HG03175 (cell line): ENCODE measurements at regions not wholly inside any gene's neighbourhood (a gene's known extent, or its start where the extent isn't known, plus 50 kb on each side); places are given as distances from the start of the nearest gene placed in this dataset.
"Not testable (repeated sequence)": the region's sequence is repeated elsewhere in the genome, so short reads cannot be mapped to it uniquely, and the experiment has no call there.

Experiments
- ATAC-seq: cut with Tn5 transposase; IDR thresholded peaks from one replicate; pipeline ENCODE4 v1.9.1; 2021; ENCODE audit warnings: mild to moderate bottlenecking, moderate library complexity; ENCODE audit not compliant: unreplicated experiment

DNA sequence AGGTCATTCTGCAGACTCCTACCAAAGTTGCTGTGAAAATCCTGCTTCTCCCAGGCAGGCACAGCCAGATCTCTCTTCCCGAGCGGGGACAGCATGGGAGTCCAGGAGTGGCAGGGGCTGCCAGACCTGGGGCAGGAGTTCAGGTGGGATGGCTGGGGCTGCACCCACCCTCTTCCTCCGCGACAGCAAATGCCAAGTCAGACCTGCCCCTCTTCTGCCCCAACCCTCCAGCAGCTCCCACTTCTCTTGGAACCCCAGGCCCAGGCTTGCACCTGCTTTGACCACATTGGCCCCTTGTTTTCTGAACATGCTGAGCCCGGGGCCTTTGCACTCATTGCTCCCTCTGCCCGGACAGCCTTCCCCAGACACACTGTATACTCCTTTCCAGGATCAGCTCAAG lies 288.2 kb upstream of the HS6ST1 start:
- no peak for ATAC-seq

DNA sequence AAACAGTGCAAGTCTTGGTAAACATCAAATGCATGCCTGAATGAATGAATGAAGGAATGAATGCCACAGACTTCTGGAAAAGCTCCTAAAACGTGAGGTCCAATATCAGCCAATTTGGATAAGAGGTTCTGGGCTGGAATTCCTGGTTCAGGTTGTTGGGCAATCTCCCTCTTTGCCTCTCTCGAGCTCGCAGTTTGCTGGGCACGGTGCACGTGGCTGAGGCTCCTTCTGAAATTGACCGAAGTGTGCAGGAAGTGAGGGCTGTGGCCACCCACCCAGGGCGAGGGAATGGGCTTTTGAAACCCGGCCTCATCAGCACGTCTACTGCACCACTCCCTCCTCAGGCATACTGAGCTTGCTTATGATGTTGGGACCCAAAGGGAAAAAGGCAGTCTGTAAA lies 288.8 kb upstream of the HS6ST1 start:
- no peak for ATAC-seq

DNA sequence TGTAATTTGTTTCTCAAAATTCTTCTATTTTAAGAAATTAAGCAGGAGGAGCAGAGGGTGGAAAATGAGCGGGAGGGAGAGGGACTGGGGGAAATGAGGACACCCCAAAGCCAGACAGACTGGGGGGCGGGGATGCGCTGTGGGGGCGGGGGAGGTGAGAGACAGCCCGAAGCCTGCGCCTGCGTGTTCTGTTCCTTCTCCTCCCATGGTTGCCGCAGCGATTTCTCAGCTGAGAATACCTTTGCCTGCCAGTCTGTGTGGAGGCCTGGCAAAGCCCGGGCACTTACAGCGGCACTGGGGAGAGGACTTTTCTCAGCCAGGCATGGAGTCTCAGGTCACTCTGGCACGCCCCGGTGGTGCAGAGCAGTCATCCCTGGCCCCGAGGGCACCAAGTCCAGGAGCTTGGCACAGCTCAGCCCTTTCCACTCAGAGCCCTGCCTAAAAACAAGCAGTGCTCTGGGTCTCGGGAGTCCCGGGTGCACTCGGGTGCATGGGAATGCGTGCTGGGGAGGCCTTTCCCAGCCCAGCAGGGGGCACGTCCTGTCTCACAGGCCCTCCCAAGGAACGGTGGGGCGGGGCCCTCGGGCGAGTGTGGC lies 289.3 kb upstream of the HS6ST1 start:
- no peak for ATAC-seq

DNA sequence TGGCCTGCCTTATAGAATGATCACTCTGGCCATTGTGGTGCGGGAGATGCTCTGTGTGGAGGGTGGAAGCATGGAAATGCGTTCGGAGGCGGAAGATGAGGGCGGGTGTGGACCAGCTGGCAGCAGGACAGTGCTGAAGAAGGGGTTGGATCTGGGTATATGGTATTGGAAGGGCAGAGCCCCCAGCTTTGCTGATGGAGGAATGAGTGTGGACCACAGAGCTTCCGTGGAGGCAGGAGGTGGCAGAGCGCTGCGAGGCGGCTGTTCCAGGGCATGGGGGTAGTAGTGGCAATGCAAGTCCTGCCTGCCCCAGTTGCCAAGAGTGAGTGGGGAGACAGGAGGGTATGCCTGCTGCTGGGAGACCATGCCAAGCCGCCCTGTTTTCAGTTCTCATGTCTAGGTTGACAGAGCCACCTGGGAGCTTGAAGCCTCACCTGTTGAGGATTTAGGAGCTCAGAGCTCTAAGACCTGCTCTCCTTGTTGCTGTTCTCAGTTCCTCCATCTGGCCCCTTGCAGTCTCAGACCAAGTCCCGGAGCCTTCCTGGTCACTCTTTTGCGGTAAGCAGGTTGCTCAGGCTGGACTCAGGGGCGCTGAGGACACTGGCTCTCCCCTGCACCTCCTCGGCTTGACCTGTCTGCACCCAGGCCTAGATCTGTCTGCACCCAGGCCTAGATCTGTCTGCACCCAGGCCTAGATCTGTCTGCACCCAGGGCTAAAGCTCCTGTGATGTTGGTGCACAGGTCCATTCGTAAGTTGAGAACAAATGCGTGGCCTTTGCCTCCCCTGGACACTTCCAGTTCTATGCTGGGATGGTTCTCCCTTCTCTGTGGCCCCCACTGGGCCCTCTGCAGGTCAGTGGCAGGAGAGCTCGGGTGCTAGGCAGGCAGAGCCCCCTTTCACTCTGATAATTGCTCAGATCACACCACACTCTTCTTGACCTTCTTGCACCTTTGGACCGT lies 290.5 kb upstream of the HS6ST1 start:
- no peak for ATAC-seq

DNA sequence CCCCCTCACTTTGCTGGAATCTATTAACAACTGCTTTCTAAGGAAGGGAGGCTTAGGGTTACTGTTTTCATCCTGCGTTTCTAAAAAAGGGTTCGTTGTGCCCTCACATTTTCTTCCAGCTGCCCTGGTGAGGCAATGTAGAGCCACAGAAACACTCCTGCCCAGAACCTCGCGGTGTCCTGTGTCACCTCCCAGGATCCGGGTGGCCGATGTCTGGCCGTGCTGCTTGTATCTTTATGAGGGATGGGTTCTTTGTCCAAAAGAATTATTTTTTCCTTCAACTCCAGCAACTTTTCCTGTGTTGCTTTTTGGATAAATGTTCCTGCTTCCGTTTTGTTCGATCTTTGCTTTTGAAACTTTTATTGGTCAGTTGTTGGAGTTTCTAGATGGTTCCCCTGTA lies 291.8 kb upstream of the HS6ST1 start:
- ATAC-seq, result no peak

GRCh38 chr2:128611421-128612320 lies 293.0 kb upstream of the HS6ST1 start:
- no peak for ATAC-seq

DNA sequence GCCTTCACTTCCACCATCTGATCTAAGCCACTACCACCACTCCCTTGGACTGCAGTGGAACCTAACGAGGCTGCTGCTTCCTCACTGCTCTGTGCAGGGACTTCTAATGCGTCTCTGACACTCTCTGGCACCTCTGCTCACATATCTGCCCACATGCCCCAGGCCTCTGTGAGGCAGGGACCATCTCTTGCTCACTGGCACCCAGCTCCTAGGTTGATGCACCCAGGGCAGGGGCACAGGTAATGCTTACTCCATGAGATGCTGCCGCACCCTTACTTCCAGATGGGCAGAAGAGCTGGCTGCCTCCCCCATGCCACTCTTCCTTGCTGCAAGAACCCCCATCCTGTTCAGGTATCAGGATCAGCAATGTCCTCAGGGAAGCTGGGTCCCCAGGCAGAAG lies 294.0 kb upstream of the HS6ST1 start:
- no peak for ATAC-seq

- no peak for ATAC-seq
Measured at GRCh38 chr2:128613351-128613750, 294.7 kb upstream of the HS6ST1 start.

DNA sequence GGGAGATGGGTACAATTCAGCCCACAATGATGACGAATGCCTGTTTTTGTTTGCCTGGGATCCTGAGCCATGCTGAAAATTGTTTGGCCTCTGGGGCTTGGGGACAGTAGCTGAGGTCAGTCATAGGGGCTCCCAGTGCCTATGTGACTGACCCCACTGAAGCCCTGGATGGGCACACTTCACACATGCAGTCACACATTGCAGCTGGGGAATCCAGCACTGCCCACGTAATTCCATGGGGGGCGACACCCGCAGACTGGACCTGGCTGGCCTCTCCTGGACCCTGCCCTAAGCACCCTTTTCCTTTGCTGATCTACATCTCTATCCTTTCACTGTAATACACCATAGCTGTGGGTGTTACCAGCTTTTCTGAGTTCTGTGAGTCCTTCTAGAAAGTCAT lies 295.2 kb upstream of the HS6ST1 start:
- ATAC-seq, result no peak

DNA sequence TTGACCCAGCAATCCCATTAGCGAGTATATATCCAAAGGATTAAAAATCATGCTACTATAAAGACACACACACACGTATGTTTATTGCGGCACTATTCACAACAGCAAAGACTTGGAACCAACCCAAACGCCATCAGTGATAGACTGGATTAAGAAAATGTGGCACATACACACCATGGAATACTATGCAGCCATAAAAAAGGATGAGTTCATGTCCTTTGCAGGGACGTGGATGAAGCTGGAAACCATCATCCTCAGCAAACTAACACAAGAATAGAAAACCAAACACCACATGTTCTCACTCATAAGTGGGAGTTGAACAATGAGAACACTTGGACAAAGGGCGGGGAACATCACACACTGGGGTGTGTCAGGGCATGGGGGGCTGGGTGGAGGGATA lies 296.2 kb upstream of the HS6ST1 start:
- ATAC-seq, result not testable (repeated sequence)

GRCh38 chr2:128615571-128615970 lies 296.9 kb upstream of the HS6ST1 start:
- ATAC-seq, result no peak

GRCh38 chr2:128617029-128617590 lies 298.4 kb upstream of the HS6ST1 start:
- no peak for ATAC-seq

DNA sequence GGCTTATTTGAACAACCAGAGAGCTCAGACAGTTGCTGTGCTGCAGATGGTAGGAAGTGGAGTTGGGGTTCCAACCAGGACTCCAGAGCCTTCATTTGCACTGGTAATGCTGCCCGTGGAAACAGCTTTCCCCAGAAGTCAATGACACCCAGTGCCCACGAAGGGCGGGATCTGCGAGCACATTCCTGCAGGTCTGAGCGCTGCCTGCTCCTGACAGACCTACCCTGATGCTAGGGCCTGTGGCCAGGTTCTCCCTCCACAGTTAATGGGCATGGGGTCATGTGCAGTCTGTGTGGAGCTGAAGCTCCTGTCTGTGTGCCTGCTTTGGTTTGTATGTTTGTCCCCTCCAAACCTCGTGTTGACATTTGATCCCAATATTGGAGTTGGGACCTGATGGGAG lies 299.0 kb upstream of the HS6ST1 start:
- ATAC-seq, result no peak

DNA sequence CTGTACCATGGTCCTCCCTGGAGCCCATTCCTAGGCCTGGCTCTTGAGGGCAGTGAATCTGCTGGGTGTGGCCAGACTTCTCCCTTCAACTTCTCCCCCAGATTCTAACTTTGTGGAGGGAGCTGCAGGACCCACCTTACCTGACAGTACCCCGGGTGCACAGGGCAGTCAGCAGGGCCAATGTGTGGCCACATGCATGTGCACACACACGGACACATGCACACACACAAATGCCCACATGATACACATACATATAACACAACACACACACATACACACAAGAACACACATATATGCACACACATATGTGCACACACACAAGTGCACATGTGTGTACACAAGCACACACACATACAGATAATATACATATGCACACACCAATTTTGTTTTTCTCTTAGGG lies 300.0 kb upstream of the HS6ST1 start:
- ATAC-seq, result no peak

DNA sequence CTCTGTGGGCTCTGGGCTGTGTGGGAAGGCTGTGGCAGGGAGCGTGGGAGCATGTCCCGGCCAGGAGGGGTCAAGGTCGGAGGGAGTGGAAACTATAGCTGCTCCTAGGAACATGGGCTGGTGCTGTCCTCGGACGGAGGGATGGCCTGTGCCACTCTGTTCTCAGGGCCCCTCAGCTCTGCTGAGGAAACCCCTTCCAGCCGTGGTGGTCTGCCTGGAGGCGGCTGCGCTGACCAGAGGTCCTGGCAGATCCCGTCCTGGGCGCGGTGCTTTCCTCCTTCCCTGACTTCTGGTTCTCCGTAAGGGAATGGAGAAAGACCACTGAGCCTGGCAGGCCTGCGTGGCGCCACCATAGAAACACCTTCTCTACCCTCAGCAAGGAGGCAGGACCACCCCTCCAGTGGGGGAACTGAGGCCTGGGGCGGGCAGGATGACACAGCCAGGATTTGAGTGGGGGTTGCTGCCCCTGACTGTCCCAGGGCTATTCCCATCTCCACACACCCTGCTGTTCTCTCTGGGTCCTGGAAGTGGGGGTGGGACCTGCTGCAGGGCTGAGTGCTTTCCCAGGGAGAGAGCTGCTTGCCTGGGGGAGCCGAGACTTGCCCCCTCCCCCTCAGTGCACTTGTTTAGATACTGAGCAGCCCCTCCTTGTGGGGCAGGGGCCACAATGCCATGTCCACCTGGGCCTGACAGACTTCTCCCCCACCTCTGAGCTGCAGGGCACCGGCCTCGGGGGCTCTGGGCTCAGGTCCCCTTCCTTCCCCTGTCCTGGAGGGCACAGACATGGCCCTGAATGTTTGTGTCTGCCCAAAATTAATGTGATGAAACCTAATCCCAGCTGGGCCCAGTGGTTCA lies 301.0 kb upstream of the HS6ST1 start:
- ATAC-seq, result no peak

- ATAC-seq, result no peak
Measured at GRCh38 chr2:128621074-128621473, 302.4 kb upstream of the HS6ST1 start.

GRCh38 chr2:128622371-128622770 lies 303.7 kb upstream of the HS6ST1 start:
- no peak for ATAC-seq

DNA sequence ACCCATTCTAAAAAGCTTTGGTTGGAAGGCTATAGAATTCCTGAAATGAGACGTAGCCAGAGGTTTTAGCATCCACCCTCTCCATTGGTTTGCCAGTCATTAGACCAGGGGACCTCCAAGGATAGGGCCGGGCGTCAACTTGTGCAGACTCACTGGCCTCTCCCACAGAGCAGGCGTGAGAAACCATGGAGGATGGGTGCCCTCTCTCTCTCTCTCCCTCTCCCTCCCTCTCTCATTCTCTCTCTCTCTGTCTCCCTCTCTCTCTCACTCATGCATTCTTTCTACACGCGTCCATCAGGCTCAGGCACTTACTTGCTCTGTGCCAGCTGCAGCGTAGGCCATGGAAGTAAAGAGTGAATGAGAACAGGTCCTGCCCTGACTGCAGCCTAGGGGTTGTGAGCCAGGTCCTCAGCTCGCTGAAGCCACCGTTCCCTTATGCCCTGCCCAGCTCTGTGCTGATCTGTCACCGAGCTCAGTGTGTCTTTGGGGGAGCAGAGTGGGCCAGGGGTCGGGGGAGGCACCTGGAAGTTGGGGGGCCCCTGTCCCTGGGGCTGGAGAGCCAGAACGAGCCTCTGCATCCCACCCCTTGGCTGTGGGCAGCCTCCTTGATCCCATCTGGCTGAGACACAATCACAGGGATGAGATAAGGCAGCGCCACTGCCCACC lies 304.4 kb upstream of the HS6ST1 start:
- no peak for ATAC-seq
